ENCODE measurements at regions not wholly inside any gene's neighbourhood (a gene's known extent, or its start where the extent isn't known, plus 50 kb on each side); places are given as distances from the start of the nearest gene placed in this dataset.

DNA sequence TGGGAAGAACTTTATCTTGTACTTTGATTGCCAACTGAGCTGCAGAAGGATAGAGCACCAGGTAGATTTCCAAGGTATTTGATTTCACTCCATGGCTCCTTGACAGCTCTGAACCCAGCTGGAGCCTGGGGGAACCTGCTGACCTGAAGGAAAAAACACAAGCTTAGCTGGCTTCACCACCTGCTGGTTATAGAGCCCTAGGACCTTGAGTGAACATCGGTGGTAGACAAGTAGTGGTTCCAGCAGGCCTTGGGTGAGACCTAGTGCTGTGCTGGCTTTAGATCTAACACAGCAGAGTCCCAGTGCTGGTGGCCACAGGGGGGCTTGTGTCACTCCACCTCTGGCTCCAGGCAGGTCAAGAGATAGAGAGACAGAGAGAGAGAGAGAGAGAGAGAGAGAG is 1102.6 kb downstream of the ADGRL3 start:
- TF ChIP-seq, protein P1, sequence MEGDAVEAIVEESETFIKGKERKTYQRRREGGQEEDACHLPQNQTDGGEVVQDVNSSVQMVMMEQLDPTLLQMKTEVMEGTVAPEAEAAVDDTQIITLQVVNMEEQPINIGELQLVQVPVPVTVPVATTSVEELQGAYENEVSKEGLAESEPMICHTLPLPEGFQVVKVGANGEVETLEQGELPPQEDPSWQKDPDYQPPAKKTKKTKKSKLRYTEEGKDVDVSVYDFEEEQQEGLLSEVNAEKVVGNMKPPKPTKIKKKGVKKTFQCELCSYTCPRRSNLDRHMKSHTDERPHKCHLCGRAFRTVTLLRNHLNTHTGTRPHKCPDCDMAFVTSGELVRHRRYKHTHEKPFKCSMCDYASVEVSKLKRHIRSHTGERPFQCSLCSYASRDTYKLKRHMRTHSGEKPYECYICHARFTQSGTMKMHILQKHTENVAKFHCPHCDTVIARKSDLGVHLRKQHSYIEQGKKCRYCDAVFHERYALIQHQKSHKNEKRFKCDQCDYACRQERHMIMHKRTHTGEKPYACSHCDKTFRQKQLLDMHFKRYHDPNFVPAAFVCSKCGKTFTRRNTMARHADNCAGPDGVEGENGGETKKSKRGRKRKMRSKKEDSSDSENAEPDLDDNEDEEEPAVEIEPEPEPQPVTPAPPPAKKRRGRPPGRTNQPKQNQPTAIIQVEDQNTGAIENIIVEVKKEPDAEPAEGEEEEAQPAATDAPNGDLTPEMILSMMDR (optimal IDR thresholded peaks at IDR 0.05 in 1 of 3, IDR thresholded peaks at IDR 0.05 in 1 of 3, conservative IDR thresholded peaks at IDR 0.05 in 1 of 3; ENCODE audit: extremely low read depth in 1 of 3, insufficient read depth in 2 of 3, low read length in 3 of 3): no peak
- TF ChIP-seq EZH2 (IDR thresholded peaks at IDR 0.05; ENCODE audit: low read length): no peak

All from keratinocyte (primary cell).